ENCODE measurements at regions not wholly inside any gene's neighbourhood (a gene's known extent, or its start where the extent isn't known, plus 50 kb on each side); places are given as distances from the start of the nearest gene placed in this dataset.

GRCh38 chr21:37968744-37969143 is 52.5 kb upstream of the KCNJ6 start:
- TF ChIP-seq POLR2A (IDR thresholded peaks at IDR 0.05) = no peak
- no peak for TF ChIP-seq CTCF (IDR thresholded peaks at IDR 0.05)
